ENCODE measurements at regions not wholly inside any gene's neighbourhood (a gene's known extent, or its start where the extent isn't known, plus 50 kb on each side); places are given as distances from the start of the nearest gene placed in this dataset.
A peak's percentile ranks its signal among the peaks of the same experiment; 100 is the strongest.

- no peak for TF ChIP-seq SP7 (tag by site-specific recombination; IDR thresholded peaks at IDR 0.05)
- TF ChIP-seq, protein P1, sequence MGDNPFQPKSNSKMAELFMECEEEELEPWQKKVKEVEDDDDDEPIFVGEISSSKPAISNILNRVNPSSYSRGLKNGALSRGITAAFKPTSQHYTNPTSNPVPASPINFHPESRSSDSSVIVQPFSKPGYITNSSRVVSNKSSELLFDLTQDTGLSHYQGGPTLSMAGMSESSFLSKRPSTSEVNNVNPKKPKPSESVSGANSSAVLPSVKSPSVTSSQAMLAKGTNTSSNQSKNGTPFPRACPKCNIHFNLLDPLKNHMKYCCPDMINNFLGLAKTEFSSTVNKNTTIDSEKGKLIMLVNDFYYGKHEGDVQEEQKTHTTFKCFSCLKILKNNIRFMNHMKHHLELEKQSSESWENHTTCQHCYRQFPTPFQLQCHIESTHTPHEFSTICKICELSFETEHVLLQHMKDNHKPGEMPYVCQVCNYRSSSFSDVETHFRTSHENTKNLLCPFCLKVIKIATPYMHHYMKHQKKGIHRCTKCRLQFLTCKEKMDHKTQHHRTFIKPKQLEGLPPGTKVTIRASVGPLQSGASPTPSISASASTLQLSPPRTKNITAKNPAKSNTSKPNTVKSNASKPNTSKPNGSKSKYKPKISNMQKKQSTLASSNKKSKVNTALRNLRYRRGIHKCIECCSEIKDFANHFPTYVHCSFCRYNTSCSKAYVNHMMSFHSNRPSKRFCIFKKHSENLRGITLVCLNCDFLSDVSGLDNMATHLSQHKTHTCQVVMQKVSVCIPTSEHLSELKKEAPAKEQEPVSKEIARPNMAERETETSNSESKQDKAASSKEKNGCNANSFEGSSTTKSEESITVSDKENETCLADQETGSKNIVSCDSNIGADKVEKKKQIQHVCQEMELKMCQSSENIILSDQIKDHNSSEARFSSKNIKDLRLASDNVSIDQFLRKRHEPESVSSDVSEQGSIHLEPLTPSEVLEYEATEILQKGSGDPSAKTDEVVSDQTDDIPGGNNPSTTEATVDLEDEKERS (tag by site-specific recombination; IDR thresholded peaks at IDR 0.05), result no peak
- TF ChIP-seq ZNF747 (tag by site-specific recombination; IDR thresholded peaks at IDR 0.05), result no peak
- H3K36me3 ChIP-seq (ENCODE audit: control insufficient read depth in 2 of 2, insufficient read depth in 1 of 2, low read length in 2 of 2), result no peaks in the 10 kb centered on the region
- H3K4me1 ChIP-seq (ENCODE audit: control insufficient read depth, insufficient read depth, low read length), result no peaks in the 10 kb centered on the region
- POLR2A ChIA-PET, result no interaction called here
- no peak overlapping the region for H3K27ac ChIP-seq (ENCODE audit: extremely low read depth, low read depth, low read length)
- no peak overlapping the region for H3K4me3 ChIP-seq (ENCODE audit: low read depth, low read length)
- H3K9me3 ChIP-seq (ENCODE audit: control insufficient read depth, insufficient read depth, low read depth, low read length), result no peaks in the 10 kb centered on the region; the same call in 1 of the 2 replicates
- CTCF ChIA-PET, result no interaction called here
Observed at GRCh38 chrX:25204182-25204581, 188.4 kb upstream of the ARX start.

- POLR2A ChIA-PET, result no interaction called here
- Histone ChIP-seq H3K36me3 (ENCODE audit: control insufficient read depth in 2 of 2, insufficient read depth in 1 of 2, low read length in 2 of 2) (no peaks in the 10 kb centered on the region), H3K27ac (ENCODE audit: extremely low read depth, low read depth, low read length) (no peak overlapping the region), H3K4me1 (ENCODE audit: control insufficient read depth, insufficient read depth, low read length) (no peaks in the 10 kb centered on the region), H3K4me3 (ENCODE audit: low read depth, low read length) (no peak overlapping the region), H3K9me3 (ENCODE audit: control insufficient read depth, insufficient read depth, low read depth, low read length) (no peaks in the 10 kb centered on the region; the same call in 1 of the 2 replicates)
- TF ChIP-seq ZNF214 (tag by site-specific recombination; IDR thresholded peaks at IDR 0.05; ENCODE audit: borderline replicate concordance), result no peak
- peak; percentile 92; the same call in 1 of the 2 replicates for TF ChIP-seq SP7 (tag by site-specific recombination; IDR thresholded peaks at IDR 0.05)
- TF ChIP-seq PRDM10 (tag by site-specific recombination; IDR thresholded peaks at IDR 0.05), result no peak
- CTCF ChIA-PET, result interaction anchor here (0.6 to 0.7 kb wide), 2 partner anchors 11 to 716 kb away, joined by 3 read pairs; no protein-coding TSS in a partner anchor
Observed at GRCh38 chrX:25202827-25203226, 187.1 kb upstream of the ARX start.

- POLR2A ChIA-PET, result no interaction called here
- Histone ChIP-seq H3K36me3 (ENCODE audit: control insufficient read depth in 2 of 2, insufficient read depth in 1 of 2, low read length in 2 of 2) (no peaks in the 10 kb centered on the region), H3K9me3 (ENCODE audit: control insufficient read depth, insufficient read depth, low read depth, low read length) (no peaks in the 10 kb centered on the region; the same call in 1 of the 2 replicates), H3K4me3 (ENCODE audit: low read depth, low read length) (no peak overlapping the region), H3K27ac (ENCODE audit: extremely low read depth, low read depth, low read length) (no peak overlapping the region), H3K4me1 (ENCODE audit: control insufficient read depth, insufficient read depth, low read length) (no peaks in the 10 kb centered on the region)
- TF ChIP-seq ZNF670 (tag by site-specific recombination; IDR thresholded peaks at IDR 0.05; ENCODE audit: low read depth) (no peak), ZNF292 (tag by site-specific recombination; IDR thresholded peaks at IDR 0.05; ENCODE audit: borderline replicate concordance, low read depth) (no peak), ZNF548 (tag by site-specific recombination; IDR thresholded peaks at IDR 0.05) (no peak), HOXA7 (CRISPR knock-in tag; IDR thresholded peaks at IDR 0.05; ENCODE audit: borderline replicate concordance) (no peak), ZNF645 (tag by site-specific recombination; IDR thresholded peaks at IDR 0.05) (no peak)
- CTCF ChIA-PET, result no interaction called here
Observed at GRCh38 chrX:25198891-25199290, 183.1 kb upstream of the ARX start.
